ENCODE measurements at regions not wholly inside any gene's neighbourhood (a gene's known extent, or its start where the extent isn't known, plus 50 kb on each side); places are given as distances from the start of the nearest gene placed in this dataset.

DNA sequence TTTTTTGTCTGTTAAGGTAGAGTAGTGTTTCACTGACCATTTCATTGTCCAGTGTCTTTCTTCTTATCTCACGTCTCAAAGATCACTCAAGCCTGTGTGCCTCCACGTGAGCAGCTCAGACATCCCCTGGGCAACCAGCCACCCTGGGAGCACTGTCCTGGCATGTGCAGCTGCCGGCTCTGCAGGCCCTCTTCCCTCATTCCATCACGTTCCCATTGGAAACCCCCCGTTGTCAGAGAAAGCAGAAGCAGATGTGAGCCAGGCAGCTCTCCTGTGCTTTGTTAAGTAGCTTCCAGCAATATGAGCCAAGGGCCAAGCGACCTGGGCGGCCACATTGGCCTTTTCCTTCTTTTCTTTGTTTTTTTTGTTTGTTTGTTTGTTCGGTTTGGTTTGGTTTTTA, 233.2 kb upstream of the SYNDIG1 start:
- H3K4me3 ChIP-seq, result no peak overlapping the region
- no peaks in the 10 kb centered on the region for H3K27me3 ChIP-seq (replicated peaks; ENCODE audit: insufficient read depth)
- no peak for TF ChIP-seq CTCF (IDR thresholded peaks at IDR 0.05)
- no peak for DNase-seq (ENCODE audit: low spot score)
- no peak overlapping the region for H3K27ac ChIP-seq
- no peak for ATAC-seq (ENCODE audit: insufficient number of reproducible peaks, low FRiP score, low read depth)
- H3K9me3 ChIP-seq, result no peaks in the 10 kb centered on the region
- H3K4me1 ChIP-seq (ENCODE audit: control insufficient read depth in 1 of 2, low read depth in 2 of 2), result no peaks in the 10 kb centered on the region
- no peaks in the 10 kb centered on the region for H3K36me3 ChIP-seq

DNA sequence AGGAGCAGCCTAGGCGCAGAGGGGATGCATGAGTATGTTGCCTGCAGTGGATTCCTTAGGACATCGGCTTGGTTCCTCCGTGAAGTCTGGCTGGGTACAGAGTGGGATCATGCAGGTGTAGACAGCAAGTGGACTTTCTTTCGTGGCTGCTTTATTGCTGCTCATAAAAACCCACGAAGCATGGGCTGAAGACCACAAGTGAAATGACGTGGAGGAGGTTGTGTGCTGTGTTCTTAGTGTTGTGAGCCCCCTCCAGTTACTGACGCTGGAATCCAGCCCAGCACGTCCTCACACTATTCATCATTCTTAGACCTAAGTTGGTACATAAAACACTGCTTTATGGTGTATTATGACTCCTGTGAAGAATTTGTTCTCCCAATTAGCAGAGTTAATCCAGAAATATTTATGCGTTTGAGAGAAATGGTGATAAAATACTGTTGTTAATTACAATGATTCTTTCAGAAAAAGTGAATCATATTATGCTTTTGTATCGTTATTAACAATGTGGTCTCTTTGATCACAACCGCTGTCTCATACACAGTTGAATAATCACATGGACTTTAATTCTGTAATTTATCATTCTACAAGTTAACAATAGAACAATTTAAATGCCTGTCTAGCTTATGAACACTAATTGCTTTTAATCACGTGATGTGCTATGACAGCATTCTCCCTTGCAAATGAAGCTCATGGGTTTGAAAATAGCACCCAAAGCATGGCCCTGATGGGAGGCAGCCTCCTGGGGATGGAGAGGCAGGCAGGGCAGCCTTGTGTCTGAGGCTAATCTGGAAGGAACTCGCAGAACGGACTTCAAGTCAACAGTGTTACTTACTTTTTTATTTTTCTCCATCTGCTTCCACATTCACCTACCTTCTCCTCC, 233.9 kb upstream of the SYNDIG1 start:
- no peaks in the 10 kb centered on the region for H3K4me1 ChIP-seq (ENCODE audit: control insufficient read depth in 1 of 2, low read depth in 2 of 2)
- no peak overlapping the region for H3K4me3 ChIP-seq
- H3K9me3 ChIP-seq, result no peaks in the 10 kb centered on the region
- H3K27ac ChIP-seq, result no peak overlapping the region
- TF ChIP-seq CTCF (IDR thresholded peaks at IDR 0.05), result no peak
- ATAC-seq (ENCODE audit: insufficient number of reproducible peaks, low FRiP score, low read depth) (no peak), DNase-seq (ENCODE audit: low spot score) (no peak)
- H3K27me3 ChIP-seq (replicated peaks; ENCODE audit: insufficient read depth), result no peaks in the 10 kb centered on the region
- no peaks in the 10 kb centered on the region for H3K36me3 ChIP-seq

DNA sequence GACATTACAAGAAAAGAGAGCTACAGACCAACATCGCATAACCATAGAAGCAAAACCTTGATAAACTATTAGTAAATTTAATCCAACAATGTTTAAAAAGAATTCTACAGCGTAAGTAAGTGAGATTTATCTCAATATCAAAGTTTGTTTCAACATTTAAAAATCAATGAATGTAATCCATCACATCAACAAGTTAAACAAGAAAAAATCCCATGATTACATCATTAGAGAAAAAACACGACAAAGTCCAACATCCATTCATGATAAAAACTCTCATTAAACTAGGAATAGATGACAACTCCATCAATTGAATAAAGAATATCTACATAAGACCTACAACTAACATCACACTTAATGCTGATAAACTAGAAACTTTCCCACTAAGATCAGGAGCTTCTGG, 239.0 kb upstream of the GGTLC1 start:
- DNase-seq (ENCODE audit: low spot score) (no peak), ATAC-seq (ENCODE audit: insufficient number of reproducible peaks, low FRiP score, low read depth) (no peak)
- no peak for TF ChIP-seq CTCF (IDR thresholded peaks at IDR 0.05)
- H3K4me1 ChIP-seq (ENCODE audit: control insufficient read depth in 1 of 2, low read depth in 2 of 2), result no peaks in the 10 kb centered on the region
- H3K36me3 ChIP-seq, result no peaks in the 10 kb centered on the region
- H3K27me3 ChIP-seq (replicated peaks; ENCODE audit: insufficient read depth), result no peaks in the 10 kb centered on the region
- H3K27ac ChIP-seq, result no peak overlapping the region
- no peak overlapping the region for H3K4me3 ChIP-seq
- no peaks in the 10 kb centered on the region for H3K9me3 ChIP-seq

GRCh38 chr20:24212494-24212893, 223.9 kb upstream of the GGTLC1 start:
- no peak for TF ChIP-seq CTCF (IDR thresholded peaks at IDR 0.05)
- H3K27ac ChIP-seq, result no peak overlapping the region
- H3K4me3 ChIP-seq, result no peak overlapping the region
- H3K27me3 ChIP-seq (replicated peaks; ENCODE audit: insufficient read depth), result no peaks in the 10 kb centered on the region
- H3K9me3 ChIP-seq, result no peaks in the 10 kb centered on the region
- no peaks in the 10 kb centered on the region for H3K36me3 ChIP-seq
- no peaks in the 10 kb centered on the region for H3K4me1 ChIP-seq (ENCODE audit: control insufficient read depth in 1 of 2, low read depth in 2 of 2)
- ATAC-seq (ENCODE audit: insufficient number of reproducible peaks, low FRiP score, low read depth) (no peak), DNase-seq (ENCODE audit: low spot score) (no peak)

DNA sequence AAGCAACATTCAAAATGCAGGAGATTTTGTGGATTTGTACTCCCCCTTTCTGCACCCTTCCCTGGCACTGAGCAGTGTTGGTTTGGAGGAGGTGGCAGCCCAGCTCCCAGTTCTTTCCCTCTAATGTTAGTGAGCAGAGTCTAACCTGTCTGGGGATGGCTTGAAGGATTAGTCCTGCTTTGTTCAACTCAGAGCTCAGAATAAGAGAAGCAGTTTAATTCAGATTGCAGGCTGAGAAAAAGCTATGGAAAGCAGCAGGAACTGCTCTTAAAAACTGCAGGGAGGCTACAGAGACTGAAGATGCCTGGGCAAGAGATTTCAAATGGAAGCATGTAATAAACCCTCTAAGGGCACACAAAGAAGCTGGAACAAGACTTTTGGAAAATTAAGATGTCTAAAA, 223.4 kb upstream of the GGTLC1 start:
- no peak for TF ChIP-seq CTCF (IDR thresholded peaks at IDR 0.05)
- no peak for ATAC-seq (ENCODE audit: insufficient number of reproducible peaks, low FRiP score, low read depth)
- no peaks in the 10 kb centered on the region for H3K4me1 ChIP-seq (ENCODE audit: control insufficient read depth in 1 of 2, low read depth in 2 of 2)

More for the DNA sequence above, 223.4 kb upstream of the GGTLC1 start:
- Histone ChIP-seq H3K4me3 (no peak overlapping the region), H3K27me3 (replicated peaks; ENCODE audit: insufficient read depth) (no peaks in the 10 kb centered on the region), H3K27ac (no peak overlapping the region), H3K36me3 (no peaks in the 10 kb centered on the region), H3K9me3 (no peaks in the 10 kb centered on the region)
- no peak for DNase-seq (ENCODE audit: low spot score)
